ENCODE measurements at regions not wholly inside any gene's neighbourhood (a gene's known extent, or its start where the extent isn't known, plus 50 kb on each side); places are given as distances from the start of the nearest gene placed in this dataset.

DNA sequence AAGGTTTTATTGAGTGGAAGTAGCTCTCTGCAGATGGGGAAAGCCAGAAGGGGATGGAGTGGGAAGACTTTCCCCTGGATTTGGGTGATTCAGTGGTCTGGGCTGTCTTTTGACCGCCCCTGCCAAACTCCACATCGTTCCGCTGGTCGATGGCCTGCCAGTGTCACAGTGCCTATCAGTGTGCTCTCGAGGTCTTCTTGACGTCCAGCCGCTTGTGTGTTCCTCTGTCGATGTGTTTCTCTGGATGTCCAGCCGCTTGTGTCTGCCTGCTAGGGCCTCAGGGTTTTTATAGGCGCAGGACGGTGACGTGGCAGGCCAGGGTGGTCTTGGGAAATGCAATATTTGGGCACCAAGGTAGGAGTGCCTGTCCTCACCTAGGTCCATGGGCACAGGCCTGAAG is 1371.4 kb upstream of the PIK3C3 start:
- H3K27me3 ChIP-seq (ENCODE audit: control insufficient read depth in 1 of 2, insufficient read depth in 2 of 2, low read length in 2 of 2): no peaks in the 10 kb centered on the region
- no peaks in the 10 kb centered on the region for H3K4me1 ChIP-seq (ENCODE audit: control insufficient read depth, insufficient read depth, low read length)
- H3K36me3 ChIP-seq (ENCODE audit: control insufficient read depth in 2 of 2, insufficient read depth in 2 of 2, low read length in 2 of 2): no peaks in the 10 kb centered on the region
- H3K9ac ChIP-seq (ENCODE audit: low read length in 2 of 2): no peak overlapping the region
- no peaks in the 10 kb centered on the region for H3K9me3 ChIP-seq (ENCODE audit: control insufficient read depth in 2 of 2, low read length in 2 of 2)
- H3K4me3 ChIP-seq (ENCODE audit: low read length in 2 of 2): no peak overlapping the region
- no peak overlapping the region for H3K27ac ChIP-seq (ENCODE audit: low read length)

DNA sequence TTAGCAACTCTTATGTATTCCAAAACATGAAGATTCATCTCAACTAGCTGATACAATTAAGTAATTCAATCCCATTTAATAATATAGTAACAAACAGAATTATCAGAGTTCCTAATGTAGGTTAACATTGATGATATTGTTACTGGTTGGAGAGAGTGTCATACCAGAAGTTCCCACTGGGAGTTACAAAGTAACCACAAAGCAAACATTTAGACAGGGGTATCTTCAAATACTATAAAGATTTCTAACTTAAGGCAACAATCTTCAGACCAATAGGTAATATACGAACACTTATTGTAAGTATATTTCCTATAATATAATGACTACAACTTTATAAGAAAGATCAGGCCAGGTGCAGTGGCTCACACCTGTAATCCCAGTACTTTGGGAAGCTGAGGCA is 1372.9 kb upstream of the PIK3C3 start:
- no peak overlapping the region for H3K9ac ChIP-seq (ENCODE audit: low read length in 2 of 2)
- H3K4me1 ChIP-seq (ENCODE audit: control insufficient read depth, insufficient read depth, low read length): no peaks in the 10 kb centered on the region
- H3K36me3 ChIP-seq (ENCODE audit: control insufficient read depth in 2 of 2, insufficient read depth in 2 of 2, low read length in 2 of 2): no peaks in the 10 kb centered on the region
- H3K27me3 ChIP-seq (ENCODE audit: control insufficient read depth in 1 of 2, insufficient read depth in 2 of 2, low read length in 2 of 2): no peaks in the 10 kb centered on the region
- no peak overlapping the region for H3K4me3 ChIP-seq (ENCODE audit: low read length in 2 of 2)
- H3K9me3 ChIP-seq (ENCODE audit: control insufficient read depth in 2 of 2, low read length in 2 of 2): no peaks in the 10 kb centered on the region
- H3K27ac ChIP-seq (ENCODE audit: low read length): no peak overlapping the region

GRCh38 chr18:40577981-40578365 is 1377.1 kb upstream of the PIK3C3 start:
- Histone ChIP-seq H3K9ac (ENCODE audit: low read length in 2 of 2) (no peak overlapping the region), H3K27ac (ENCODE audit: low read length) (no peak overlapping the region), H3K9me3 (ENCODE audit: control insufficient read depth in 2 of 2, low read length in 2 of 2) (no peaks in the 10 kb centered on the region), H3K27me3 (ENCODE audit: control insufficient read depth in 1 of 2, insufficient read depth in 2 of 2, low read length in 2 of 2) (no peaks in the 10 kb centered on the region), H3K36me3 (ENCODE audit: control insufficient read depth in 2 of 2, insufficient read depth in 2 of 2, low read length in 2 of 2) (no peaks in the 10 kb centered on the region), H3K4me3 (ENCODE audit: low read length in 2 of 2) (no peak overlapping the region), H3K4me1 (ENCODE audit: control insufficient read depth, insufficient read depth, low read length) (no peaks in the 10 kb centered on the region)

- Histone ChIP-seq H3K4me1 (ENCODE audit: control insufficient read depth, insufficient read depth, low read length) (no peaks in the 10 kb centered on the region), H3K9me3 (ENCODE audit: control insufficient read depth in 2 of 2, low read length in 2 of 2) (no peaks in the 10 kb centered on the region), H3K9ac (ENCODE audit: low read length in 2 of 2) (no peak overlapping the region), H3K27ac (ENCODE audit: low read length) (no peak overlapping the region), H3K36me3 (ENCODE audit: control insufficient read depth in 2 of 2, insufficient read depth in 2 of 2, low read length in 2 of 2) (no peaks in the 10 kb centered on the region), H3K4me3 (ENCODE audit: low read length in 2 of 2) (no peak overlapping the region), H3K27me3 (ENCODE audit: control insufficient read depth in 1 of 2, insufficient read depth in 2 of 2, low read length in 2 of 2) (no peaks in the 10 kb centered on the region)
Measured at GRCh38 chr18:40577239-40577980, 1377.6 kb upstream of the PIK3C3 start.

DNA sequence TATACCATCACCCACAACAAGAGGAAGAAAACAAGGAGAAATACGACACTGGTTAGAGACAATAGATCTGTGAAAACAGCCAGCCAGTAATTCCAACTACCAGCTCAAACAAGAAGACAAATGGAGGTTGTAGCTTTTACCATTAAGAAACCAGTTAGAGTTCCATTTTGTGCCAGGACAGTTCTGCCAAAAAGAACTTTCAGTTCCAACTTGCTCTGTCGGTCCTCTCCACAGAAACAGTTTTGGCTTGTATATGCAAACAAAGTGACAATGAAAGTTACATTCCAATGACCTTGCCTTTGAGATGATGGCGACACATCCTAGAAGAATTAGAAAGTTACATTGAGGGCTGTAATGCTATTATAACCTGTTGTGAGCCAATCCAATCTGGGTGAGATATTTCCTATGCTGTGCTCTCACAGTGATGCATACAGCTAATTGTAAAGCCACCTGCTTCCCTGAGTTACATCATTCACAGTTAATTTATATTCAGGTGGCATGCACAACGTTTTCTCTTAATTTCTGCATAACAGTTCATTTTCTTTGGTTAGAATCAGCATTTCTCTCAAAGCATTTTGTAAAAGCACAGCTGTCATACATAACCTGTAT is 1378.4 kb upstream of the PIK3C3 start:
- no peak overlapping the region for H3K4me3 ChIP-seq (ENCODE audit: low read length in 2 of 2)
- no peak overlapping the region for H3K9ac ChIP-seq (ENCODE audit: low read length in 2 of 2)
- no peaks in the 10 kb centered on the region for H3K36me3 ChIP-seq (ENCODE audit: control insufficient read depth in 2 of 2, insufficient read depth in 2 of 2, low read length in 2 of 2)
- no peaks in the 10 kb centered on the region for H3K27me3 ChIP-seq (ENCODE audit: control insufficient read depth in 1 of 2, insufficient read depth in 2 of 2, low read length in 2 of 2)
- H3K4me1 ChIP-seq (ENCODE audit: control insufficient read depth, insufficient read depth, low read length): no peaks in the 10 kb centered on the region
- H3K27ac ChIP-seq (ENCODE audit: low read length): no peak overlapping the region
- no peaks in the 10 kb centered on the region for H3K9me3 ChIP-seq (ENCODE audit: control insufficient read depth in 2 of 2, low read length in 2 of 2)

GRCh38 chr18:40570615-40571014 is 1384.4 kb upstream of the PIK3C3 start:
- Histone ChIP-seq H3K27ac (ENCODE audit: low read length) (no peak overlapping the region), H3K4me1 (ENCODE audit: control insufficient read depth, insufficient read depth, low read length) (no peaks in the 10 kb centered on the region), H3K4me3 (ENCODE audit: low read length in 2 of 2) (no peak overlapping the region), H3K36me3 (ENCODE audit: control insufficient read depth in 2 of 2, insufficient read depth in 2 of 2, low read length in 2 of 2) (no peaks in the 10 kb centered on the region), H3K27me3 (ENCODE audit: control insufficient read depth in 1 of 2, insufficient read depth in 2 of 2, low read length in 2 of 2) (no peaks in the 10 kb centered on the region), H3K9me3 (ENCODE audit: control insufficient read depth in 2 of 2, low read length in 2 of 2) (no peaks in the 10 kb centered on the region), H3K9ac (ENCODE audit: low read length in 2 of 2) (no peak overlapping the region)

DNA sequence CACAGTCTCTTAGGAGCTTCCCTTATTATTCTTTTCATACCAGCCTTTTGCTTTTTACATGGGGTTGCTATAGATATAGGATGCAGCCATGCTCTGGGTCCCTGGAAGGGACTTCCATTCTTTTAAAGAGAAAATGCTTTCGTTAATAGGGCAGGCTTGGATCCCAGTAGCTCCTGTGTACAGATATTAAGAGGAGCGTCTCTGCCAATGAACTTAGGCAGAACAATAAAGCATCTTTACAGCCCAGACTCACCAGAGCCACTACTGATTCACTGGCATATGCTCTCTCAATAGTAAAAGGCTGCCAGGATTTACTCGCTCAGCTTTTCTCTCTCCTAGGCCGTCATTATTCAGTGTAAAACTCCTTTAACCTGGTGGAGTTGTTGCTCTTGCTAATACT is 1385.4 kb upstream of the PIK3C3 start:
- no peaks in the 10 kb centered on the region for H3K27me3 ChIP-seq (ENCODE audit: control insufficient read depth in 1 of 2, insufficient read depth in 2 of 2, low read length in 2 of 2)
- no peaks in the 10 kb centered on the region for H3K9me3 ChIP-seq (ENCODE audit: control insufficient read depth in 2 of 2, low read length in 2 of 2)
- no peaks in the 10 kb centered on the region for H3K36me3 ChIP-seq (ENCODE audit: control insufficient read depth in 2 of 2, insufficient read depth in 2 of 2, low read length in 2 of 2)
- H3K4me1 ChIP-seq (ENCODE audit: control insufficient read depth, insufficient read depth, low read length): no peaks in the 10 kb centered on the region
- H3K9ac ChIP-seq (ENCODE audit: low read length in 2 of 2): no peak overlapping the region
- no peak overlapping the region for H3K4me3 ChIP-seq (ENCODE audit: low read length in 2 of 2)
- no peak overlapping the region for H3K27ac ChIP-seq (ENCODE audit: low read length)

- no peak overlapping the region for H3K4me3 ChIP-seq (ENCODE audit: low read length in 2 of 2)
- no peak overlapping the region for H3K27ac ChIP-seq (ENCODE audit: low read length)
- H3K4me1 ChIP-seq (ENCODE audit: control insufficient read depth, insufficient read depth, low read length): no peaks in the 10 kb centered on the region
- no peak overlapping the region for H3K9ac ChIP-seq (ENCODE audit: low read length in 2 of 2)
- no peaks in the 10 kb centered on the region for H3K9me3 ChIP-seq (ENCODE audit: control insufficient read depth in 2 of 2, low read length in 2 of 2)
- no peaks in the 10 kb centered on the region for H3K27me3 ChIP-seq (ENCODE audit: control insufficient read depth in 1 of 2, insufficient read depth in 2 of 2, low read length in 2 of 2)
- H3K36me3 ChIP-seq (ENCODE audit: control insufficient read depth in 2 of 2, insufficient read depth in 2 of 2, low read length in 2 of 2): no peaks in the 10 kb centered on the region
Measured at GRCh38 chr18:40566510-40566844, 1388.6 kb upstream of the PIK3C3 start.

GRCh38 chr18:40565805-40566509 is 1389.1 kb upstream of the PIK3C3 start:
- Histone ChIP-seq H3K9me3 (ENCODE audit: control insufficient read depth in 2 of 2, low read length in 2 of 2) (no peaks in the 10 kb centered on the region), H3K27ac (ENCODE audit: low read length) (no peak overlapping the region), H3K9ac (ENCODE audit: low read length in 2 of 2) (no peak overlapping the region), H3K36me3 (ENCODE audit: control insufficient read depth in 2 of 2, insufficient read depth in 2 of 2, low read length in 2 of 2) (no peaks in the 10 kb centered on the region), H3K27me3 (ENCODE audit: control insufficient read depth in 1 of 2, insufficient read depth in 2 of 2, low read length in 2 of 2) (no peaks in the 10 kb centered on the region), H3K4me3 (ENCODE audit: low read length in 2 of 2) (no peak overlapping the region), H3K4me1 (ENCODE audit: control insufficient read depth, insufficient read depth, low read length) (no peaks in the 10 kb centered on the region)

DNA sequence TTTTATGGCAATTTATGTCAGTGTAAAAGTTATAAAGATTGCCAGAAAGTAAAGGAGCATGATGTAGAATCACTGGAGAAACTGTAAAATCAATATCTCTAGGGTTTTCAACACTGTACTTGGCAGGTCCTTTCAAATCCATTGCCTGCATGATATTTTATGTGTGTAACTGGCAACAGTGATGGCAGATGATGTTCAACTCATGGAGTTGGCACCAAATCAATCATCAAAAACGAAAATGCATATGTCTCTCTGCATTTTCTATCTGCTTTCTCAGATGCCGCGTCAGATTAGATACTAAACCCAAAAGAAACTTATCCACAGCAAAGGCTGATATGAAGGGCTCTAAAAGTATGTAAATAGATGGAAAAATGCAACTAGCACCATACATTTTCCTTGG is 1395.5 kb upstream of the PIK3C3 start:
- H3K4me3 ChIP-seq (ENCODE audit: low read length in 2 of 2): no peak overlapping the region
- H3K27me3 ChIP-seq (ENCODE audit: control insufficient read depth in 1 of 2, insufficient read depth in 2 of 2, low read length in 2 of 2): no peaks in the 10 kb centered on the region
- no peak overlapping the region for H3K9ac ChIP-seq (ENCODE audit: low read length in 2 of 2)

More for the DNA sequence above, 1395.5 kb upstream of the PIK3C3 start:
- Histone ChIP-seq H3K36me3 (ENCODE audit: control insufficient read depth in 2 of 2, insufficient read depth in 2 of 2, low read length in 2 of 2) (no peaks in the 10 kb centered on the region), H3K4me1 (ENCODE audit: control insufficient read depth, insufficient read depth, low read length) (no peaks in the 10 kb centered on the region), H3K27ac (ENCODE audit: low read length) (no peak overlapping the region), H3K9me3 (ENCODE audit: control insufficient read depth in 2 of 2, low read length in 2 of 2) (no peaks in the 10 kb centered on the region)

All from stomach smooth muscle (tissue), 2 donors.